ENCODE measurements at regions not wholly inside any gene's neighbourhood (a gene's known extent, or its start where the extent isn't known, plus 50 kb on each side); places are given as distances from the start of the nearest gene placed in this dataset.

DNA sequence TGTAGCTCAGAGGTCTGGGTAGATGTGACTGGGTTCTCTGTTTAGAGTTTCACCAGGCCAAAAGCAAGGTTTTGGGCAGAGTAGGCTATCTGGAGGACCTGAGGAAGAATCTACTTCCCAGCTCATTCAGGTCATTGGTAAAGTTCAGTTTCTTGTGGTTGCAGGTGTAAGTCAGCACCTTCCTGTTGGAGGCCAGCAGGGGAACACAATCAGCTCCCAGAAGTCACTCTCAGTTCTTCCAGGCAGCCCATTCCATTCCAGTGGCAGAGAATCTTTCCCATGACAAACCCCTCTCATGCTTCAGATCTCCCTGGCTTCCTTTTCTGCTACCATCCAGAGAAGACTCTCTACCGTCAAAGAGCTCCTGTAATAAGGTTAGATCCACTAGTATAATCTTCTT is 176.2 kb upstream of the UFM1 start:
- TF ChIP-seq, protein P1, sequence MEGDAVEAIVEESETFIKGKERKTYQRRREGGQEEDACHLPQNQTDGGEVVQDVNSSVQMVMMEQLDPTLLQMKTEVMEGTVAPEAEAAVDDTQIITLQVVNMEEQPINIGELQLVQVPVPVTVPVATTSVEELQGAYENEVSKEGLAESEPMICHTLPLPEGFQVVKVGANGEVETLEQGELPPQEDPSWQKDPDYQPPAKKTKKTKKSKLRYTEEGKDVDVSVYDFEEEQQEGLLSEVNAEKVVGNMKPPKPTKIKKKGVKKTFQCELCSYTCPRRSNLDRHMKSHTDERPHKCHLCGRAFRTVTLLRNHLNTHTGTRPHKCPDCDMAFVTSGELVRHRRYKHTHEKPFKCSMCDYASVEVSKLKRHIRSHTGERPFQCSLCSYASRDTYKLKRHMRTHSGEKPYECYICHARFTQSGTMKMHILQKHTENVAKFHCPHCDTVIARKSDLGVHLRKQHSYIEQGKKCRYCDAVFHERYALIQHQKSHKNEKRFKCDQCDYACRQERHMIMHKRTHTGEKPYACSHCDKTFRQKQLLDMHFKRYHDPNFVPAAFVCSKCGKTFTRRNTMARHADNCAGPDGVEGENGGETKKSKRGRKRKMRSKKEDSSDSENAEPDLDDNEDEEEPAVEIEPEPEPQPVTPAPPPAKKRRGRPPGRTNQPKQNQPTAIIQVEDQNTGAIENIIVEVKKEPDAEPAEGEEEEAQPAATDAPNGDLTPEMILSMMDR (IDR thresholded peaks at IDR 0.05; ENCODE audit: low read depth, low read length), result no peak
- no peak for TF ChIP-seq POLR2A (IDR thresholded peaks at IDR 0.05; ENCODE audit: extremely low read depth, insufficient read length)
- TF ChIP-seq, protein P2, sequence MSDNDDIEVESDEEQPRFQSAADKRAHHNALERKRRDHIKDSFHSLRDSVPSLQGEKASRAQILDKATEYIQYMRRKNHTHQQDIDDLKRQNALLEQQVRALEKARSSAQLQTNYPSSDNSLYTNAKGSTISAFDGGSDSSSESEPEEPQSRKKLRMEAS (IDR thresholded peaks at IDR 0.05; ENCODE audit: low read depth, low read length), result no peak
